ENCODE measurements at regions not wholly inside any gene's neighbourhood (a gene's known extent, or its start where the extent isn't known, plus 50 kb on each side); places are given as distances from the start of the nearest gene placed in this dataset.

GRCh38 chr2:22355816-22356433, 1029.1 kb upstream of the KLHL29 start:
- no peak overlapping the region for H2AFZ ChIP-seq (ENCODE audit: low read depth, low read length)
- no peak overlapping the region for H3K4me3 ChIP-seq (ENCODE audit: low read length)
- no peaks in the 10 kb centered on the region for H3K79me2 ChIP-seq (ENCODE audit: low read length)
- no peaks in the 10 kb centered on the region for H4K20me1 ChIP-seq (ENCODE audit: insufficient read depth, low read length)
- H3K27ac ChIP-seq (ENCODE audit: low read length) = no peak overlapping the region
- no peaks in the 10 kb centered on the region for H3K9me3 ChIP-seq (ENCODE audit: insufficient read depth, low read length)
- H3K9ac ChIP-seq (ENCODE audit: low read length) = no peak overlapping the region
- TF ChIP-seq CTCF (IDR thresholded peaks at IDR 0.05; ENCODE audit: low read depth, low read length) (peak; percentile 88), EZH2phosphoT487 (IDR thresholded peaks at IDR 0.05; ENCODE audit: low read depth) (no peak)
- no peak overlapping the region for H3K4me2 ChIP-seq (ENCODE audit: low read length)
- H3K27me3 ChIP-seq (ENCODE audit: low read depth, low read length) = no peaks in the 10 kb centered on the region
- no peaks in the 10 kb centered on the region for H3K4me1 ChIP-seq (ENCODE audit: low read length)
- H3K36me3 ChIP-seq (replicated peaks; ENCODE audit: low read depth, low read length) = no peaks in the 10 kb centered on the region

- no peak overlapping the region for H3K9ac ChIP-seq (ENCODE audit: low read length)
- H3K4me1 ChIP-seq (ENCODE audit: low read length) = no peaks in the 10 kb centered on the region
- no peaks in the 10 kb centered on the region for H3K36me3 ChIP-seq (replicated peaks; ENCODE audit: low read depth, low read length)
- H3K27ac ChIP-seq (ENCODE audit: low read length) = no peak overlapping the region
- H3K9me3 ChIP-seq (ENCODE audit: insufficient read depth, low read length) = no peaks in the 10 kb centered on the region
- H3K4me2 ChIP-seq (ENCODE audit: low read length) = no peak overlapping the region
- H3K79me2 ChIP-seq (ENCODE audit: low read length) = no peaks in the 10 kb centered on the region
- no peak overlapping the region for H2AFZ ChIP-seq (ENCODE audit: low read depth, low read length)
- TF ChIP-seq EZH2phosphoT487 (IDR thresholded peaks at IDR 0.05; ENCODE audit: low read depth) = no peak
- TF ChIP-seq CTCF (IDR thresholded peaks at IDR 0.05; ENCODE audit: low read depth, low read length) = no peak
- H3K4me3 ChIP-seq (ENCODE audit: low read length) = no peak overlapping the region
- no peaks in the 10 kb centered on the region for H3K27me3 ChIP-seq (ENCODE audit: low read depth, low read length)
- H4K20me1 ChIP-seq (ENCODE audit: insufficient read depth, low read length) = no peaks in the 10 kb centered on the region
These were observed 1025.8 kb upstream of the KLHL29 start for GRCh38 chr2:22359071-22359672.

- Histone ChIP-seq H3K27me3 (ENCODE audit: low read depth, low read length) (no peaks in the 10 kb centered on the region), H3K79me2 (ENCODE audit: low read length) (no peaks in the 10 kb centered on the region), H3K9ac (ENCODE audit: low read length) (no peak overlapping the region), H2AFZ (ENCODE audit: low read depth, low read length) (no peak overlapping the region), H3K9me3 (ENCODE audit: insufficient read depth, low read length) (no peaks in the 10 kb centered on the region), H3K4me2 (ENCODE audit: low read length) (no peak overlapping the region), H4K20me1 (ENCODE audit: insufficient read depth, low read length) (no peaks in the 10 kb centered on the region), H3K4me3 (ENCODE audit: low read length) (no peak overlapping the region), H3K27ac (ENCODE audit: low read length) (no peak overlapping the region), H3K4me1 (ENCODE audit: low read length) (no peaks in the 10 kb centered on the region), H3K36me3 (replicated peaks; ENCODE audit: low read depth, low read length) (no peaks in the 10 kb centered on the region)
- TF ChIP-seq CTCF (IDR thresholded peaks at IDR 0.05; ENCODE audit: low read depth, low read length) (no peak), EZH2phosphoT487 (IDR thresholded peaks at IDR 0.05; ENCODE audit: low read depth) (no peak)
These were observed 1024.1 kb upstream of the KLHL29 start for GRCh38 chr2:22360735-22361374.

GRCh38 chr2:22361571-22361970, 1023.4 kb upstream of the KLHL29 start:
- Histone ChIP-seq H3K79me2 (ENCODE audit: low read length) (no peaks in the 10 kb centered on the region), H3K27ac (ENCODE audit: low read length) (no peak overlapping the region), H2AFZ (ENCODE audit: low read depth, low read length) (no peak overlapping the region), H3K4me2 (ENCODE audit: low read length) (no peak overlapping the region), H3K4me1 (ENCODE audit: low read length) (no peaks in the 10 kb centered on the region), H3K27me3 (ENCODE audit: low read depth, low read length) (no peaks in the 10 kb centered on the region), H3K4me3 (ENCODE audit: low read length) (no peak overlapping the region), H3K36me3 (replicated peaks; ENCODE audit: low read depth, low read length) (no peaks in the 10 kb centered on the region), H4K20me1 (ENCODE audit: insufficient read depth, low read length) (no peaks in the 10 kb centered on the region), H3K9ac (ENCODE audit: low read length) (no peak overlapping the region), H3K9me3 (ENCODE audit: insufficient read depth, low read length) (no peaks in the 10 kb centered on the region)
- TF ChIP-seq CTCF (IDR thresholded peaks at IDR 0.05; ENCODE audit: low read depth, low read length) (no peak), EZH2phosphoT487 (IDR thresholded peaks at IDR 0.05; ENCODE audit: low read depth) (no peak)
